NCI-H345 (cell line): ENCODE measurements at regions not wholly inside any gene's neighbourhood (a gene's known extent, or its start where the extent isn't known, plus 50 kb on each side); places are given as distances from the start of the nearest gene placed in this dataset.
A peak's percentile ranks its signal among the peaks of the same experiment; 100 is the strongest.
"Not testable (repeated sequence)": the region's sequence is repeated elsewhere in the genome, so short reads cannot be mapped to it uniquely, and the experiment has no call there.

ENCODE experiments used
- DNase-seq: peaks from one replicate; lab custom pipeline; 2025; lab: John Stamatoyannopoulos, UW

DNA sequence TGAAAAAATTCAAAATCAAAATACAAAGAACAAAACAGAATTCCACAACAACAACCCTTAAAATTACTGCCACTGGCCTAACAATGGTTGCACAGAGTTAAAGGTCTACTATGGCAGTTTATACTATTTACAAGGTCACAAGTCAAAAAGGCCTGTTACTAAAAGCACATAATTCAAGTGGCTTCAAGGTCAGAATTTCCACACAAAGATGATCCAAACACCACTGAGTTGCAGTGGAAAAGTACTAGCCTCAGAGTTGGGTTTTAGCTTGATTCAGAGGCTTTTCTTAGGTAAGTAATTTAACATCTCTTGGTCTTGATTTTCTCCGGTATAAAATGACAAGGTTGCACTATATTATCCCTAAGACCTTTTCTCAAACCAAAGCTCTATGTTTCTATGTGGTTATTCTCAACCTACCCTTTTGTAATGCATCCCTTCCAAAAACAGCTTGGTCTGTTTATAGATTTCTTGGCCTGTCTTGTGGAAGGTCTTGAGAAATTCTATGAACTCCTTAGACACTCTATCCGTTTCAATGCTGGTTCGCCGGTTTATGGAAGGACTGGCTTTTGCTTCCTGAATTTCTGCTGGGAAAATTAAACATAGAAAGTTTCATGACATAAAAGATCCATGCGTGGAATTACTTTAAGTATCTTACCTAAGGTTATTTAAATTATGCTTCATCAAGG is 69.5 kb downstream of the MDH2 start:
- DNase-seq, result not testable (repeated sequence)

DNA sequence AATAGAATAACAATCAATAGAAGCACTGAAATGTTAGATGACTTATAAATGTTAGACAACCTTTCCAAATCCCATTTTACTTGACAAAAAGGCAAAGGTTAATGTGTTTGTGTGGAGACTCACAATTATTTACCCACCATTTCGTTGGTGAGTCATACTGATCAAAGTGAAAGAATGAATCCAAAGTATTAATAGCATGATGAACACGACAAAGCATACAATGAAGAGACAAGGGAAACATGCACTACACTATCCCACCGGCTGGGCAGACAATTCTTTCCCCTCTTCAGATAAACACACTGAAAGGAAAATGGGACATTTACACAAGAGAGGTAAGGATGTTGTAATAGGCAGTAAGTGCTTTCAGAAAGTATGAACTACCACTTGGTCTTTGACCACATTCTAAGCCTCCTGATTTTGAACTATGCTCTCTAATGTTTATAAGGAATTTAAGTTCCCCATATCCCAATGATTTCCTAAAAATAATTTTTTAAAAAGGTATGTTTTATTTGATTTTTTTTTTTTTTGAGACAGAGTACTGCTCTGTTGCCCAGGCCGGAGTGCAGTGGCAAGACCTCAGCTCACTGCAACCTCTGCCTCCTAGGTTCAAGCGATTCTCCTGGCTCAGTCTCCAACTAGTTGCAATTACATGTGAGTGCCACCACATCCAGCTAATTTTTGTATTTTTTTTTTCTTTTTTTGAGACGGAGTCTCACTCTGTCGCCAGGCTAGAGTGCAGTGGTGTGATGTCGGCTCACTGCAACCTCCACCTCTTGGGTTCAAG is 70.5 kb downstream of the MDH2 start:
- peak; percentile 32 for DNase-seq

DNA sequence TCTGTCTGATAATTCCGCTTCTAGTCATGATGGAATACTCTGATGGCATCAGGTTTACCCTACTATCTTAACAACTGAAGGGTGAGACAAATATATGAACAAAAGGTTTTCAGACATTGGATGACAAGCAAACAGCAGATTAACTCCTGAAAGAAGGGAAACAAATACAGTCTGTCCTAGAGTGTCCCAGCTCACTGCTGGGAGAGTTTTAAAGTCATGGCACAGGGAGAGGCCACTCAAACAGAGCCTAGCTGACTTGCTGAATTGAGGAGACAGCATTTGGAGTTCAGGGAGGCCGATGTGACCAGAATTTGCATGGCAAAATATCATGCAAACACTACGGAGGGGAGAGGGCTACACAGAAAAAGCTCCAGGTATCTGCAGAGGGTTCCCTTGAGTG is 73.1 kb downstream of the MDH2 start:
- DNase-seq, result no peak

DNA sequence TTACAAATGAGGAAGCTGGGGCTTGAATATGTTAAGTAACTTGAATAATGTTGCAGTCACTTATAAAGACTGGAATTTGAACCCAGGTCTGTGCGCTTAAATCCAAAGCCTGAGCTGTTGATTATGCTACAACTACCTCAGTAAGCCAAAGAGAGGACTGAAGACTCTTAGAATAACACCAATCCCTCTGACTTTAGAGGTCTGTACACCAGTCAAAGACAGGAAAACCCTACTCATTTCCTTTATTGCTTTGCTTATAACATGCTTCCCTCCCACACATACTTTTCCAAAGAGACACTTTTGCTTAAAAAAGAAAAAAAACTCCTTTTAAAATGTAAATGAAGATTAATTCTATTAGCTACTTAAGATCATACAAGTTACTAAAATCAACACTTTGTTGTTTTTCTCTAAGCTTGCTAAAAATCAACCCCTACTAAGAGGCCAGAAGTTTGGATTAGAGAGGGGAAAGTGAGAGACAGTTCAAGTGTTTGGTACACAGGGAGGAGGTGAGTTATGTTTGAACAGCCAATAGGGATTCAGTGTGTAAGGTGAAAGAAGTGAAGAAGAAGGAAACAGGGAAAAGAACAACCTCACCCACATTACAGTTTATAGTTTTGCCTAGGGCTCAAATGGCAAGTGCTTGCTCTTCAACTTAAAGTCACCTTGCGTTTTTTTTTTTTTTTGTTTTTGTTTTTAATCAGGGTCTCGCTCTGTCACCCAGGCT is 74.8 kb downstream of the MDH2 start:
- no peak for DNase-seq

DNA sequence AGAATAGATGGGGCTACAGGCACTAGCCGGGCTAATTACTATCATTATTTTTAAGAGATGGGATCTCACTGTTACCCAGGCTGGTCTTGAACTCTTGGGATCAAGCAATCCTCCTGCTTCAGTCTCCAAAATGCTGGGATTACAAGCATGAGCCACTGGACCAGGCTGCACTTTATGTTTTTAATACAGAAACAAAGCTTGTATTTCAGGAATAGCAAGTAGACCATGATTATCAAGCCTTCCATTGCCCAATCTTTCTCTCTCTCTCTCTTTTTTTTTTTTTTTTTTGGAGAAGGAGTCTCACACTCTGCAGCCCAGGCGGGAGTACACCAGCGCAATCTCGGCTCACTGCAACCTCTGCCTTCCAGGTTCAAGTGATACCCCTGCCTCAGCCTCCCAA is 75.4 kb downstream of the MDH2 start:
- DNase-seq, result no peak

DNA sequence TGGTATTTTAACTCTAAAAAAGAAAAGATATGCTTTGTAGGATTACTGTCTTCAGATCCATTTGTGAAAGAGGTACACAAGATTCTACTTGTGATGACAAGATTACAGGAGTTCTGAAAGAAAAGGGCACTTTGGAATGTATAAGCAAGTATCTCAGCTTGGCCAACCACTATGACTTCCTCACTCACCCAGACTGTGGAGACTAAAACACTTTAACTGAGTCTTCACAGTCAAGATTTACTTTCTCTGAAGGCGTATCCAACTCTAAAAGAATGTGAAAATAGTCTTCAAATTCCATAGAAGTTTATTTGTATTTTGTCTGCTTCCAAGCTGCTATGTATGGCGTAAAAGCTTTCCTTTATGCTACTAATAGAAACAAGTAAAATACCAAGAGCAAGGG is 76.1 kb upstream of the SRRM3 start:
- DNase-seq, result no peak

DNA sequence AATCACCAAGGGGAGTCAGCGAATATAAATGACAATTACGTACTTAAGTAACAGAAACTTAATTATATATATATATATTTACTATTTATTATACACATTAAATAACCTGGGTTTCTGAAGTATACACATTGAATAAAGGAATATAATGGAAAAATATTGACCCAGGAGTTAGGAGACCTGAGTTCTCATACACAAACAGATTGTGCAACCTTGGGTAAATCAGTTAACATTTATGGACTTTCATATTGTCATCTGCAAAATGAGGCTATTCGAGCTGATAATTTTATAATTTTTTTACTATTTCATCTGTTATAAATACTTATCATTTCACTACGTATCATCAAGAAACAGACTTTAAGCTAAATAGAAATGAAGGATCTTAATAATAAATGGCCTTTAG is 75.1 kb upstream of the SRRM3 start:
- DNase-seq, result no peak

DNA sequence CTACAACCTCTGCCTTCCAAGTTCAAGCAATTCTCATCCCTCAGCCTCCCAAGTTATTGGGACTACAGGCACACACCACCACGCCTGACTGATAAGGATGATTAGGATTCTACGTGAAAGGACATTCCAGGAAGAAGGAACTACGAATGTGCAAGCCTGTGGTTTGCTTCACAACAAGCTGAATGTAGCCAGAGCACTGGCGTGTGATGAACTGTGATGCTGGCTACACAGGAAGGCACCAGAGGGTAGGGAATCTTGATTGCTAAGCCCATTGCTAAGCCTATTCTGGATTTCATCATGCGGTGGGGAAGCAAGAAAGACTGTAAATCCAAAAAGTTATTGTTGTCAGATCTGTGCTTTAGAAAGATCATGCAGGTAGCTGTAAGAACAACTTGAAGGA is 72.3 kb upstream of the SRRM3 start:
- no peak for DNase-seq

DNA sequence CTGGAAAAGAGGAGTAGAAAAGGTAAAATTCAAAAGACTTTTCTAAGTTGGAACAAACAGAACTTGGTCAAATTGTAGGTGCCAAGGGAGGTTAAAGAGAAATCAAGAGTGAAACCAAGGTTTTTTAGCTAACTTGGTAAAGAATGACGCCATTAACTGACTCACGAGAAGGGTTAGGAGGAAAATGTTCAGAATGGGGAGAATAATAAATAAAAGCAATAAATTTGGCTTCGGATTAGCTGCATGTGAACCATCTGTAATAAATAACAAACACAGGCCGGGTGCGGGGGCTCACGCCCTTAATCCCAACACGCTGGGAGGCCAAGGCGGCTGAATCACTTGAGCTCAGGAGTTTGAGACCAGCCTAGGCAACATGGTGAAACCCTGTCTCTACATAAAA is 71.9 kb upstream of the SRRM3 start:
- no peak for DNase-seq

DNA sequence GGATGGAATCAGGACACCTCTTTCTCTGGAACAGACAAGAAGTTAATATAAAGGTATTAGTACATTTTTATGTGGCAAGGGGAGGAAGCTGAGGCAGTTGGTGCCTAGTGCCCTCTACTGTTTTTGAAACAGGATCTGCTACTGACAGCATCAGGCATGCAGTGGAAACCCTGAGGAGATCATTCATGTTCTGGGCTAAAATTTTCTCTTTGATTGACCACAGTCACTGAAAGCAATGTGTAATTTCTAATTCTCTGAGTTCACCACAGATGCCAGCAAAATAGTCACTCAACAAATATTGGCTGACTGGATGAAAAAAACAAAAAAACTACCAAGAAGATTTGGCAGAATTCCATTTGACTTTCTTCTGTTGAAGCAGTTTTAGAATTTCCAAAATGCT is 71.0 kb upstream of the SRRM3 start:
- DNase-seq, result peak; percentile 18

DNA sequence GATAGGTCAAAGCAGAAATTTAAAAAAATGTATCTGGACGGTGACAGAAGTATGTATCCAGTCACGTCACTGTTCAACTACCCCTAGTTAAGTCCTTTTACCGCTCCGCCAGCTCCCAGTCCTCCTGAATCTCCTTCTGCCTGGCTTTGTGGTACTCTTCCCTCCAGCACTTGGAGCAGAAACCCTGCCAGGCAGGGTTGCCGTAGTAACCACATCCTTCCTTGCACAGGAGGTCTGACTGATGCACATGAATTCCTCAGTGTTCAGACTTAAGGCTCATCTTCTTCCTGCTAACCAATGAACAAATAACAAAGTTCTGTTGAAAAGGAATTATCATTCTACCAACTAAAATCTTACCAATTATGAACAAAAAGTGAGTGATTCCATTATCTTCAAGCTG is 69.8 kb upstream of the SRRM3 start:
- DNase-seq, result not testable (repeated sequence)

DNA sequence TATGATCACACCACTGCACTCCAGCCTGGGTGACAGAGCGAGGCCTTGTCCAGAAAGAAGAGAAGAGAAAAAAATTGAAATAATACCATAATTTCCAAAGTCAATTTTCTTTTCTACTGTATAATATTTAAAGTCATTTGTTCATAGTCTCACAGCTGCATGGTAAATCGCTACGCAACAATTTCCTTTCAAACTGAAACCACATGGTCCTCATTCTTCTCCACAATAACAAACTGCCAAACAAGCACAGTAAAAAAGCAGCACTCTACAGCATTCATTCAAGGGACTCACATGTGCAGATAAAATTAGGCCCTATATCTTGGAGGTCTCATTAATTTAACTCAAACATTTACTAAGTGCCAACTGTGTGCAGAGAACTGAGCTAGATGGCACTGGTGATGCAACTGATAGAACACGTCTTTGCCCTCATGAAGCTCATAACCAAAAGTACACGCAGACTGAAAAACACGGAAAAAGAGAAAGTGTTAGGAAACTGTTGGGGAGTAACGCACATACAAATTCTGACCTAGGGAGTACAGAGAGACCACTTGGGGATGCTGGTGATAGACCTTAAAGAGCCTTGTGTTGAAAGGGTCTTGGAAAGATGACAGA is 68.4 kb upstream of the SRRM3 start:
- no peak for DNase-seq

DNA sequence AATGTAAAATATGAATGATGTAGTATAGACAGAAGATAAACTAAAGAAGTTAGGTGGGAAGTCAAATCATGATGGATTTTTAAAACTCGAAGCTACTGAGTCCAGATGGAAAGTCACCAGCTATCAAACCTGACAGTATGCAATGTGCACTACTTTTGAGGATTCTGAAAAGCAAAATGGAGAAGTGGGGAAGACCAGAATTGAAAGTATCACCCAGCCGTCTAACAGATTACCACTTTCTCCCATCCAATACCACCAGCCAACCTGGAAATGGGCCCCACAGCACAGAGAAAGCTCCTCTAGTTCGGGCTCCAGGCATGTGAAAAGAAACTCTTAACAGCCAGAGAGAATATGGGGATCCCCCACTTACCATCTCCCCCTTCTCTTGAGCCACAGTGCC is 67.9 kb upstream of the SRRM3 start:
- DNase-seq, result no peak

DNA sequence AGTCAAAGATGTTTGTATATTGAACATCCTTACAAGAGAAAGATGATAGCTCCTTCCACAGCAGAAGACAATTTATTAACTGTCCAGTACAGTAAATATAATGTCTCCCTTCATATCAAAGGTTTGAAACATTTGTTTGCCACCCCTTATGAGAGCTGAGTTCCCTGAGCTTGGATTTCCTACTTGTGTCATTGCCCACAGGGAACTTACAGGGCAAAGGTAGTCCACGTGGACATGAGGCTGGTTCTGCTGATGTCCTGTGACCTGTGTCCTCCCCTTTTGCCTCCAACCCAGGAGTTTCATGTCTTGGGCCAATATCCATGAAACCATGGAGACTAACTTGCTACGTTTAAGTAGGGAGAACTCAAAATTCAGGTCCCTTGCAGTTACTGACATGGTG is 66.4 kb upstream of the SRRM3 start:
- not testable (repeated sequence) for DNase-seq

DNA sequence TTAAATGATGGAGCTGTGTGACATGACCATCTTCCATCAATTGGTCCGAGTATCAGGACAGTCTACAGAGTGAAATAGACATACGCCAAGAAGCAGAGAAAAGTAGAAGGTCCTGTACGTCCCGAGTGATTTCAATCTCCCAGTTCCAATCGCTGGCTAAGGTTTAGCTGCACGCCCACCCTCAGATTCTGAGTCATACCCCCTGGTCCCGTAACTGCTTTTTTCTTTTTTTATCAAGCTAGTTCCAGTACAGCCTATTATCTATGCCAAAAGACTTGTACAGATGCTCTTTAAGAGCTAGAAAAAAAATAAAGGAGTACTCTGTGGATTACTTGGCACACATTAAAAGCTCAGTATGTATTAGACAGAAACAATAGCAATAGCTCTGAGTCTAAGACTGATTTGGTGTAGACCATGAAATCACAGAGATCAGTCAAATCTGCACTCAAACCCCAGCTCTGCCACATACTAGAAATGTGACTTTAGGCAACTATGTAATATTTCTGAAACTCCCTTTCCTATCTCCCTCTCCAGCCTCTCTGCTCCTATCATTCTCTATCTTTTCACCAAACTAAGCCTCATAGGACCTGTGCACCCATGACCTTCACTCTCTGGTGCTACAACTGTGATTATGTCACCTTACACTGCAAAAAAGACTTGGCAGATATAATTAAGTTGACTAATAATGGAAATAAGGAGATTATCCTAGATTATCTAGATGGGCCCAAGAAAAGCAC is 63.0 kb upstream of the SRRM3 start:
- not testable (repeated sequence) for DNase-seq

DNA sequence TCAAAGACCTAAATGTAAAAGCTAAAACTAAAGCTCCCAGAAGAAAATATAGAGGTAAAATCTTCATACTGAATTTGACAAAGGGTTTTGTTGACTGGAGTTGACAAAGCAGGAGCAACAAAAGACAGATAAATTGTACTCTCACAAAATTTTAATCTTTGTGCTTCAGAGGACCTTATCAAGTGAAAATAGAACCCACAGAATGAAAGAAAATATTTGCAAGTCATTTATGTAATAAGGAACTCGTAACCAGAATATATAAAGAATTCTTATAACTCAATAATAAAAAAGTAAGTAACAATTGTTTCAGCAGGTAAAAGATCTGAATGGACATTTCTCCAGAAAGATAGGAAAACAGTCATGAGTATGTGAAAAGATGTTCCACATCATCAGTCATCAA is 62.0 kb upstream of the SRRM3 start:
- no peak for DNase-seq

DNA sequence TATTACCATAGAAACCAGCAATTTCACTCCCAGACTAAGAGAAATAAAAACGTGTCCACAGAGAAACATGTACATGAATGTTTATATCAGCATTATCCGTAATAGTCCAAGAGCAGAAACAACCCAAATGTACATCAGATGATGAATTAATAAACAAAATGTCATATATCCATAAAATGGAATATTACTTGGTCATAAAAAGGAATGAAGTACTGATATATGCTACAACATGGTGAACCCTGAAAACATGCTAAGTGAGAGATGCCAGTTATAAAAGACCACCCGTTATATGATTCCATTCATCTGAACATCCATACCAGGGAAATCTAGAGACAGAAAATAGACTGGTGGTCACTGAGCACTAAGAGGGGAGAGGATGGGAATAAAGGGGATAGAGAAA is 61.4 kb upstream of the SRRM3 start:
- DNase-seq, result not testable (repeated sequence)

DNA sequence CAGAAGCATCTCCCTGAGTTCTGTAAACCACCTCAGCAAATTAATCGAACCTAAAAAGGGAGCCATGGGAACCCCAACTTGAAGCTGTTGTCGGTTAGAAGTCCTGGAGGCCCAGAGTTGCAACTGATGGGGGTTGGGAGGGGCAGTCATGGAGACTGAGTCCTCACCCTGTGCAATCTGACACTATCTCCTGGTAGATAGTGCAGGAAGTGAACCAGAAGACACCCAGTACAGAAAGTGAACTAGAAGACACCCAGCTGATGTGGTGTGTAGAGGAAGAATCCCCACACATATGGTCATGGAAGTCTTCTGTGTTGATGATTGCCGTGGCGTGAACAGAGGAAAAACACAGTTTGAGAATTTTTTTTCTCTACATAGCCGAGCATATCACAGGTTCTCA is 58.8 kb upstream of the SRRM3 start:
- DNase-seq, result no peak

DNA sequence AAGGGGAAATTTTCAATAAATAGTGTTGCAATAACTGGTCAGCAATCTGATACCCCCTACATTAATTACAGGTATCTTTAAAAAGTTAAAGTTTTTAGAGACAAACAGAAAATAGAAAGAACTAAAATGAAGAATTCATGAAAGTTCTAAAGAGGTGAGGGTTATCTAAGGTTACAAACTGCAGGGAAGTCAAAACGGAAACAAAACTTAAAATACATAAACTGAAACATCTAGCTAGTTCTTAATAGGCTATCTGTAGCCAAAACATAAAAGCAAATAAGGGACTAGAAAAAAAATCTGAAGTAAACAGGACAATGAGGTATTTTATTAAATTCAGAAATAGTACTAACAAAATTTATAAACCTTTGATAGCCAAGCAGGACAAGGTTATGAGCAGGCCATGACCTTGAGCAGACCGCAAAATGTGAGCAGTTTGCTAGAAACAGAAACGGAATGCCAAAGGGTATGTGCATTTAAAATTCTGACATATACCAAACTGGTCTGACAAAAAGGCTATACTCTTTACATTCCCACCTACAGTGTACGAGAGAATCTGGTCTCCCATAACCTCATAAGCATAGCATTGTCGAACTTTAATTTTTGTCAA is 56.9 kb upstream of the SRRM3 start:
- DNase-seq, result not testable (repeated sequence)

DNA sequence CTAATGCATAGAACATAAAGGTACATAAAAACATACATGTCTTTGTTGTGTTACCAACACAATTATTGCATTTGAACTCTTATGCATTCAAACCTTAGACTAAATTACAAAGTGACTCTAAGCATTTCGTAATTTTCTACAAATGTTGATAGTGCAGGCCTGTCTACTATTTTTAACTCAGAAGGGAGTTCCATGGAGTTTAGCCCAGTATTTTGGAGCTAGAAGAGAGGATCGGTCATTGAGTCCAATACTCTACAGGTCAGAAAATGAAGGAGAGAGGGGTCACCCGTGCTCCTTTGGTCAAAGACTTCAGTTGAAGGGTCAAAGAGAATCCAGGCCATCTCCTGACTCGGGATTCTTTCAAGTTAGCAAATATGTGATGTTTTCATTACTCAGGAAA is 55.3 kb upstream of the SRRM3 start:
- DNase-seq, result no peak

DNA sequence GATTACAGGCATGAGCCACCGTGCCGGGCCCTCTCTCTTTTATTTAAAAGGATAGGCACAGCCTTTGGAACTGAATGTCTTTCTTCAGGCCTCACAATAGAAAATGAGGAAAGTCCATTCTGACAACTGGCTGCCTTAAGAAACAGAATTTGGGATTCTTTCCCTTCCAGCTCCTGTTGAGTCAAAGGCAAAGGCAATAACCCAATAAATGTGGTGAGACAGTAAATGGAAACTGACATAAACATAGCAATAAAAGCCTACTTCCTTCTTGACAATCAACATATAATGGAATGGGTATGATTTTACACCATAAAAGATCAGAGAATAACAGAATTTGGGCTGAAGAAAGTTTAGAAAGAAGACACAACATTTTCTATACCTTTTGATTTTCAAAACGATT is 52.7 kb upstream of the SRRM3 start:
- not testable (repeated sequence) for DNase-seq
